GM12878 (cell line): ENCODE measurements at regions not wholly inside any gene's neighbourhood (a gene's known extent, or its start where the extent isn't known, plus 50 kb on each side); places are given as distances from the start of the nearest gene placed in this dataset.

Experiments
- CTCF ChIP-seq, 3 experiments: IDR thresholded peaks in 2 of 3; conservative IDR thresholded peaks in 1 of 3; 2 replicates each; pipeline ENCODE4 v1.5.1; 2011; ENCODE audit warnings: low read depth in 3 of 3, low read length in 3 of 3, mild to moderate bottlenecking in 3 of 3, control low read depth in 2 of 3, moderate library complexity in 2 of 3, inconsistent platforms in 1 of 3, mixed read lengths in 1 of 3; ENCODE audit not compliant: control insufficient read depth in 2 of 3, insufficient read depth in 1 of 3; ENCODE audit errors: extremely low read depth in 1 of 3
- EP300 ChIP-seq, 2 experiments: fragments of 150-350 bp in 1 of 2; IDR thresholded peaks; 2 replicates each; pipeline ENCODE4 v1.6.1; 2011 to 2012; ENCODE audit warnings: low read depth in 2 of 2, low read length in 2 of 2, borderline replicate concordance in 1 of 2, improper control_type of control experiment in 1 of 2, inconsistent platforms in 1 of 2; ENCODE audit not compliant: control insufficient read depth in 1 of 2
- EZH2 ChIP-seq: IDR thresholded peaks from 2 replicates; pipeline ENCODE4 v1.6.1; 2012; ENCODE audit warnings: low read depth, mild to moderate bottlenecking, control low read depth, inconsistent platforms, low read length, borderline replicate concordance; ENCODE audit not compliant: control insufficient read depth
- HDAC2 ChIP-seq: fragments of 200-600 bp; sonication (generic); IDR thresholded peaks from 2 replicates; pipeline ENCODE4 v1.6.1; 2017
- JUND ChIP-seq: IDR thresholded peaks from 2 replicates; pipeline ENCODE4 v1.6.1; 2012; ENCODE audit warnings: low read depth, mild to moderate bottlenecking, low read length, improper control_type of control experiment, moderate library complexity
- POLR2A ChIP-seq: IDR thresholded peaks from 2 replicates; pipeline ENCODE4 v1.6.1; 2011; ENCODE audit warnings: low read depth, mild to moderate bottlenecking, low read length
- USF2 ChIP-seq: IDR thresholded peaks from 2 replicates; pipeline ENCODE4 v1.6.1; 2011; ENCODE audit warnings: low read depth, low read length, improper control_type of control experiment, borderline replicate concordance
- WRNIP1 ChIP-seq: IDR thresholded peaks from 2 replicates; pipeline ENCODE4 v1.6.1; 2011; ENCODE audit warnings: low read depth, low read length, improper control_type of control experiment, borderline replicate concordance
- ZBTB11 ChIP-seq: fragments of 450-650 bp; formaldehyde crosslinking; IDR thresholded peaks from 2 replicates; pipeline ENCODE4 v1.5.0; 2022; ENCODE audit warnings: mild to moderate bottlenecking, missing genetic modification characterization
- ZNF592 ChIP-seq: fragments of 450-650 bp; IDR thresholded peaks from 2 replicates; pipeline ENCODE4 v1.6.1; 2017; ENCODE audit warnings: mild to moderate bottlenecking, moderate library complexity

- TF ChIP-seq WRNIP1 (no peak), ZBTB11 (CRISPR knock-in tag) (no peak), ZNF592 (no peak), USF2 (no peak), EP300 (IDR thresholded peaks at IDR 0.05; ENCODE audit: borderline replicate concordance in 1 of 2, control insufficient read depth in 1 of 2, low read depth in 2 of 2, low read length in 2 of 2) (no peak), EZH2 (no peak), POLR2A (no peak), JUND (no peak), CTCF (IDR thresholded peaks at IDR 0.05 in 2 of 3, conservative IDR thresholded peaks at IDR 0.05 in 1 of 3; ENCODE audit: control insufficient read depth in 2 of 3, extremely low read depth in 1 of 3, insufficient read depth in 1 of 3, low read depth in 3 of 3, low read length in 3 of 3) (no peak), HDAC2 (no peak)
Observed at GRCh38 chr1:94641990-94642389, 100.4 kb upstream of the F3 start.
